UCSD-AML1 (cell line): ENCODE measurements at regions not wholly inside any gene's neighbourhood (a gene's known extent, or its start where the extent isn't known, plus 50 kb on each side); places are given as distances from the start of the nearest gene placed in this dataset.
"Not testable (repeated sequence)": the region's sequence is repeated elsewhere in the genome, so short reads cannot be mapped to it uniquely, and the experiment has no call there.

ENCODE experiments used
- DNase-seq: peaks from one replicate; lab custom pipeline; 2025; ENCODE audit not compliant: unreplicated experiment; lab: John Stamatoyannopoulos, UW

- DNase-seq: no peak
These were observed 52.4 kb downstream of the ELAPOR2 start for GRCh38 chr7:87007038-87007437.

- DNase-seq: no peak
These were observed 54.5 kb downstream of the ELAPOR2 start for GRCh38 chr7:87004956-87005355.

DNA sequence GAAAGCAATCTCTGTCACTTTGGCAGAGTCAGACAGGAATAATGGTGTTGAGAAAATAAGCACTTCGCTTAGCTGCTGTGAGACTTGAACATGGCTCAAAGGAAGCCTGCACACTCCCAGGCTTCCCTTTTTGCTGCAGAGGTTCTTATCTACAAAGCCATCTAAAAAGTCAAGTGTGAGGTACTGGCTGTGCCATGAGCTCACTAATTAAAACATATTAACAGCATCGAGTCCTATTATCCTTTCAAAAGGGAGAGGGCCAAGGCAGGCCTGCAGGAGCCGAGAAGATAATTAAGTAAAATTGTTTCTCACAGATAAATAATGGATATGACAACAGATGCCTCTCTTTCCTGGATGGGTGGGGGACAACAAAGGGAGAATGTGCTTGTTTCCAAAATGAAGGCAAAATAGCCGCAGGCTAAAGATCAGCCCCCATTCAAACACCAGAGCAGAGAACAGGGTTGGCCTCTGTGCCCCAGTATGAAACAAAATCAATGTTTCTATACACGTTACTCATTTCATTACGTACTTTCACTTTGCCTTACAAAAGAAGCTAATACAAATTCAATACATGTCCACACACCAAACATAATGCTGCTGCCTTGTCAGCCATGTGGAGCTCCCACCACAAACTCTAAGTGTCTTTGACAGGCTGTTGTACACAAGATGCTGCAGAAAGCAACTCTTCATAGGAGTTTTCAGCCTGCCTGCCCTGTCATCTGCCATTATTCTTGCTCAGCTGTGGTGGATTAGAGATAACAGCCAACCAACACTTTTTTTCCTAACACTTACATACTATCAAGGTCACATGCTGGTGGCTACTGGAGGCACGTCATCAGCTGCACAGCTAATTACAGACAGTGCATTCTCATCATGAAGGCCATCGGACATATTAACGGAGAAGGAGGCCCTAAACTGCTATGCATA is 55.3 kb downstream of the ELAPOR2 start:
- peak; percentile 6 for DNase-seq

- peak; percentile 8 for DNase-seq
These were observed 58.2 kb downstream of the ELAPOR2 start for GRCh38 chr7:87001214-87001613.

GRCh38 chr7:87000344-87000743 is 59.1 kb downstream of the ELAPOR2 start:
- no peak for DNase-seq

DNA sequence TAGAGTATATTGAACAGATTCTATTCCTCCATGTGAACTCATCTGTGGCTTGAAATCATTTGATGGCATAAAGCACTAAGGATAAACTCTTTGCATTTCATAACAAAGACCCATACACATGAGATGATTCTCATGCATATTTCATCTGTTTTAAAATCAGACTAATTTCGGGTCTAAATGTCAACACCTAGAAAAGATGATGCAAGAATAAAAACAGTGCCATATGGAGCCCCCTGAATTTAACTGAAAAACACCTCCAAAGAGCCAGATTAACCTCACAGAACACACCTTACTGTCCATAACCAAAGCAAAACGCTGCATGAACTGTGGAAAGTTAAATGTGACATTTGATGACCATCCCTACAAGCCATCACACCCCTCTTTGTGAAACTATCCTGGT is 59.7 kb downstream of the ELAPOR2 start:
- DNase-seq: no peak

DNA sequence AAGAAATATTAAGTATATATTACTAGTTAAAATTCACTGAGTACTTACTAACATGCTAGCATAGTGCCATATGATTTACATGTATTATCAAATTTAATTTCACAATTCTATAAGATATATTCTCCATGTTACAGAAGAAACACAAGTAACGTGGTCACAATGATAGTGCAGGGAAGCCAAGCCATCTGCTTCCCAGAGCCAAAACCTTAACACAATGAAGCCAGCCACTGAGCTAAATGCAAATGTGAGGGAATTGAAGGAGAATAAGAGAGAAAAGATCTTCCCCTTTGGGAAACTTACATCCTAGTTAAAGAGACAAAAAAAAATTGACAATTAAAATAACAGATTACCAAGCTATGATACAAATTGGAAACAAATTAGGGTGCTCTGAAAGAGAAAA is 63.6 kb downstream of the ELAPOR2 start:
- no peak for DNase-seq

DNA sequence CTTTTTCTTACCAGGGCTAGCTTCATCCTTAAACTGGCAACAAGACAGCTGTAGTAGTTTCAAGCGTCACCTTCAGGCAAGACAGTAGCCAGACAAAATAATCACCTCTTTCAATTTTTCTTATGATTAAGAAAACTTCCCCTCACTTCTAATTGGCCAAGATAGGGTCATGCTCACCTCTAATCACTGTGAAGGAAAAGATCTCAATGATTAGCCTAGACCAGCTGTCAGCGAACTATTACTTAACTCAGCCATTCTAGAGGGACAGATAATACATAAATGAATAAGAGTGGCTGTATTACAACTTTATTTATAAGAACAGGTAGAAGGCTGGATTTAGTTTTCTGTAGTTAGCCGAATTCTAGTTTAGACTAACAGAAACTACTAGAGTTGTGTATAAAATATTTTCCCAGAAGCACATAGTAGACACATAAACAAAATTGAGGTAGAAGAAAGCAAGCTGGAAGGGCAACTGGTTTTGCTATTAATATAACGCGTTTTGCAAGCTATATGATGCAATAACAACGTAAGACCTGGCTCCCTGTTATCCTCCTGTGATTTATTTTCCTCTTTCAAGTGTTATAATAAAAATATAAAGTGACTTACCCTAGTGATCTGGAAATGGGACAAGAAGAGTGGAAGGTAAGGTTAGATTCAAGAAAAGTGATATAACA is 64.3 kb downstream of the ELAPOR2 start:
- no peak for DNase-seq

- DNase-seq: no peak
These were observed 67.7 kb downstream of the ELAPOR2 start for GRCh38 chr7:86991771-86992191.

- no peak for DNase-seq
These were observed 68.2 kb downstream of the ELAPOR2 start for GRCh38 chr7:86991093-86991769.

DNA sequence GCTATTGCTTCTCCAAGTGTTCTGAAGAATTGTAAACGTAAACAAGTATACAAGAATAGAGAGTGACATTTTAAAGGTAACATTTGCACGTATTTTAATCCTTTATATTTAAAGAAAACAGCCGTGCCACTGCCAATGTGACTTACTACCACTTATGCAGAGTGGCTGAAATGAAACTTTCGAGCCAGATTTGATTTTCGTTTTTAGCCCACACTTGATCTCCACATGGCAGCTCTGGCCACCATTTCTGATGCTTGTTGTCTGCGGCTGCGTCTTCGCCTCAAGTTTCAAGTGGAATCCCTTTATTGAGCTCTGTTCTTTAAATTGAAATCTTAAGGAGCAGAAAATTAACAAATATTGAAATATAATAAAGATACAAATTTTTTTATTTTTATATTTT is 70.0 kb downstream of the ELAPOR2 start:
- no peak for DNase-seq

DNA sequence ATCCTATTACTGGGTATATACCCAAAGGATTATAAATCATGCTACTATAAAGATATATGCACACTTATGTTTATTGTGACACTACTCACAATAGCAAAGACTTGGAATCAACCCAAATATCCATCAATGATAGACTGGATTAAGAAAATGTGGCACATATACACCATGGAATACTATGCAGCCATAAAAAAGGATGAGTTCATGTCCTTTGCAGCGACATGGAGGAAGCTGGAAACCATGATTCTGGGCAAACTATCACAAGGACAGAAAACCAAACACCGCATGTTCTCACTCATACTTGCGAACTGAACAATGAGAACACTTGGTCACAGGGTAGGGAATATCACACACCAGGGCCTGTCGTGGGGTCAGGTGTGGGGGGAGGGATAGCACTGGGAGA is 71.6 kb downstream of the ELAPOR2 start:
- not testable (repeated sequence) for DNase-seq

DNA sequence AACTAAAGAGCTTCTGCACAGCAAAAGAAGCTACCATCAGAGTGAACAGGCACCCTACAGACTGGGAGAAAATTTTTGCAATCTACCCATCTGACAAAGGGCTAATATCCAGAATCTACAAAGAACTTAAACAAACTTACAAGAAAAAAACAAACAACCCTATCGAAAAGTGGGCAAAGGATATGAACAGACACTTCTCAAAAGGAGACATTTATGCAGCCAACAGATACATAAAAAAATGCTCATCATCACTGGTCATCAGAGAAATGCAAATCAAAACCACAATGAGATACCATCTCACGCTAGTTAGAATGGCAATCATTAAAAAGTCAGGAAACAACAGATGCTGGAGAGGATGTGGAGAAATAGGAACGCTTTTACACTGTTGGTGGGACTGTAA is 72.1 kb downstream of the ELAPOR2 start:
- DNase-seq: not testable (repeated sequence)

GRCh38 chr7:86985342-86985741 is 74.1 kb downstream of the ELAPOR2 start:
- not testable (repeated sequence) for DNase-seq

GRCh38 chr7:86983654-86984053 is 75.8 kb downstream of the ELAPOR2 start:
- DNase-seq: not testable (repeated sequence)

GRCh38 chr7:86981937-86982336 is 77.5 kb downstream of the ELAPOR2 start:
- DNase-seq: not testable (repeated sequence)

GRCh38 chr7:86981127-86981526 is 78.3 kb downstream of the ELAPOR2 start:
- no peak for DNase-seq

- DNase-seq: no peak
These were observed 79.2 kb downstream of the ELAPOR2 start for GRCh38 chr7:86980223-86980622.

DNA sequence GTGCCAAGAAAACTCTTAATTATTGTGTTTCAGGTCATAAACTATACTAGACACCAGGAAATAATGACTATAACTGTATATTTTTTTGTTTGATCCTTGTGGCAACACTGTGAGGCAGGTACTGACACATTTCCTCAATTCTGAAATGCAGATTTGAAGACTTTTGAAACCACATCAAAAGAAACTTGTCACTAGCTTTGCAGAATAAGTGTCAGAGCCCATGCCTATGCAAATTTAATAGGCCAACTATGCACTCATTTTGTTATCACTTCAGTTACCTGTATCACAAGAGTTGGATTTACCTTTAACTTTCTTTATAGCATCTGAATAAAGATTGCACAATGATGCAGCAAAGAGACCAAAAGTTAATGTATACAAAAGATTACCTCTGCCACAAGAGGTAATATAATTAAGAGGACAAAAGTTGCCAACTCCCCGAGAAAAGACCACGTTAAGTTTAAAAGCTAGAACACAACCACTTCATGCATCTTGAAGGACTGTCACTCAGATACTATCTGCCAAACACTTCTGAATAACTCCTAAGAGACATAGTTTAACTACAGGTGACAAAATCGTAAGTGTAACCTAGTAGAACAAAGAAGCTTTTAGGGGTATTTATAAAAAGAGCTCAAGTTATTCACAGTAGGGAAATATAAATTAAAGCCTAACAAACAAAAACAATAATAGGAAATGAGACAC is 80.5 kb downstream of the ELAPOR2 start:
- no peak for DNase-seq

GRCh38 chr7:86976958-86977357 is 82.5 kb downstream of the ELAPOR2 start:
- no peak for DNase-seq

DNA sequence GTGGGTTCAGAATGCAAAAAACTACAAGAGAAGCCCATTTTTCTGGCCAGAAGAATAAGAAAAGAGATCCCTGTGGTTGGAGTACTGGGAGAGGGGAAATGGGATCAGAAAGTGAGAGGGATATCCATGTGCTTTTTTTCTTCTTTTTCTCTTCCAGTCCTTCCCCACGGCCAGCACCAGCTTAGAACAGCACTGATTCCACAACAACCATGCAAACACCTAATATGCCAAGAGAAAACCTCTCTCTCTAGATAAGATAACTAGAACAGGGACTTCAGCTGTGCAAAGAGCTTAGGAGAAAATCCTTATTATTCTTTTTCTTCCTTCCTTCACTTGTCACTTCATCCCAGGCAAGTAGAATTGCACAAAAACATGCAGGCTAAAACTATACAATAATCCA is 83.5 kb downstream of the ELAPOR2 start:
- DNase-seq: no peak
